ENCODE measurements at regions not wholly inside any gene's neighbourhood (a gene's known extent, or its start where the extent isn't known, plus 50 kb on each side); places are given as distances from the start of the nearest gene placed in this dataset.

DNA sequence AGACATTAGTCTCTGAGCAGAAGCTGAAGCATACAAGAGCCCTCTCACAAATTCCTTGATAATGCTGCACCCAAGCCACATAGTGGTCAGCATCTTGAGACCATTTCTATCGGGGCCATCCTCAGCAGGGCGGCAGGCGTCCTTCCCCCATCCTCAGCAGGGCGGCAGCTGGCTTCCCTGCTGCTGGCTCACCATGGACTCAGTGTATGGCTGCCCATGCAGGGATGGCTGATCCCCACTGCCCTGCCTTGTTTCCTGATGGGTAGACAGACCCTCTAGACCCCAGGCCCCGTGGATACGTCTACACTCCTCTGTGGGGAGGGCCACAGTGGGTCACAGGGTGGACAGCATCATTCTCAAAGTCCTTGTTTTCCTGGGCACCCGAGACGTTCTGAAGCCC lies 406.8 kb downstream of the TCERG1L start:
- no peak for DNase-seq (ENCODE audit: extremely low read depth, insufficient read length)
- TF ChIP-seq CTCF (IDR thresholded peaks at IDR 0.05; ENCODE audit: insufficient read depth, low read length, poor library complexity, severe bottlenecking) = no peak
- Histone ChIP-seq H3K27me3 (replicated peaks; ENCODE audit: control insufficient read depth, insufficient read depth, low read length) (no peaks in the 10 kb centered on the region), H3K36me3 (ENCODE audit: control insufficient read depth, insufficient read depth, low read length) (no peaks in the 10 kb centered on the region), H3K4me3 (replicated peaks; ENCODE audit: low read depth, low read length) (no peak overlapping the region)

GRCh38 chr10:130905386-130905785 lies 406.1 kb downstream of the TCERG1L start:
- DNase-seq (ENCODE audit: extremely low read depth, insufficient read length) = no peak
- Histone ChIP-seq H3K4me3 (replicated peaks; ENCODE audit: low read depth, low read length) (no peak overlapping the region), H3K27me3 (replicated peaks; ENCODE audit: control insufficient read depth, insufficient read depth, low read length) (no peaks in the 10 kb centered on the region), H3K36me3 (ENCODE audit: control insufficient read depth, insufficient read depth, low read length) (no peaks in the 10 kb centered on the region)
- no peak for TF ChIP-seq CTCF (IDR thresholded peaks at IDR 0.05; ENCODE audit: insufficient read depth, low read length, poor library complexity, severe bottlenecking)

DNA sequence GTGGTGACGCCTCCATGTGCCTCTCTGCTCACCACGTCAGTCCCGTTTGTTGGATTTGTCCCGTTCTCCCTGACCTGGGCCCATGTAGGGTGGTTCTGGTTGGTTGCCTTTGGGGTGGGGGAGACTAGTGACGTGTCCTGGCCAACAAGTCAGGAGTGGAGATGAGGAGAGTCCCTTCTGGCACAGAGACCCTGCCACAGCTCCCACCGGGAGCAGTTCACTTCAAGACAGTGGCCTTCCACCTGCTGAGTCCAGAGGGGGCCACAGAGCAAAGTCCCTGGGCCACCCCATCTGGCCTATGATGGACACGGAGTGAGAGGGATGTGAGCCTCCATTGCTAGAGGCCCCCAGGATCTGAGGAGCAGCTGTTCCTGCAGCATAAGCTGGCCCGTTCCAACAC lies 405.6 kb downstream of the TCERG1L start:
- no peaks in the 10 kb centered on the region for H3K36me3 ChIP-seq (ENCODE audit: control insufficient read depth, insufficient read depth, low read length)
- no peak for DNase-seq (ENCODE audit: extremely low read depth, insufficient read length)
- H3K4me3 ChIP-seq (replicated peaks; ENCODE audit: low read depth, low read length) = no peak overlapping the region
- H3K27me3 ChIP-seq (replicated peaks; ENCODE audit: control insufficient read depth, insufficient read depth, low read length) = no peaks in the 10 kb centered on the region
- TF ChIP-seq CTCF (IDR thresholded peaks at IDR 0.05; ENCODE audit: insufficient read depth, low read length, poor library complexity, severe bottlenecking) = no peak

DNA sequence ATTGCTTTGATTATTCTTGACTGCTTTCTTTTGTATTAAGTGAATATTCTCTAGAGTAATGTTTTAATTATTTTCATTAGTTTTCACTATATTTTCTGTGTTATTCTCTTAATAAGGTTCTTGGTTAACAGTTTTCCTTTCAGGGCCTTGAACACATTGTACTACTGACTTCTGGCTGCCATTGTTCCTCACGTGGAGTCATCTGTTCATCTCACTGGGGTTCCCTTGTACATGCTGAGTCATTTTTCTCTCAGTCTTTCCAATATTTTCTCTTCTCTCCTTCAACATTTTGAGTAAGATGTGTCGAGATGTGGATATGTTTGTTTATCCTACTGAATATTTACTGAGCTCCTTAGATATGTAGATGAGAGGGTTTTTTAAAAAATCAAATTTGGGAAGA lies 400.7 kb downstream of the TCERG1L start:
- no peak overlapping the region for H3K4me3 ChIP-seq (replicated peaks; ENCODE audit: low read depth, low read length)
- no peak for DNase-seq (ENCODE audit: extremely low read depth, insufficient read length)
- no peak for TF ChIP-seq CTCF (IDR thresholded peaks at IDR 0.05; ENCODE audit: insufficient read depth, low read length, poor library complexity, severe bottlenecking)
- no peaks in the 10 kb centered on the region for H3K27me3 ChIP-seq (replicated peaks; ENCODE audit: control insufficient read depth, insufficient read depth, low read length)
- no peaks in the 10 kb centered on the region for H3K36me3 ChIP-seq (ENCODE audit: control insufficient read depth, insufficient read depth, low read length)

- H3K36me3 ChIP-seq (ENCODE audit: control insufficient read depth, insufficient read depth, low read length) = no peaks in the 10 kb centered on the region
- no peak for TF ChIP-seq CTCF (IDR thresholded peaks at IDR 0.05; ENCODE audit: insufficient read depth, low read length, poor library complexity, severe bottlenecking)
Observed at GRCh38 chr10:130913844-130914243, 397.7 kb downstream of the TCERG1L start.

DNA sequence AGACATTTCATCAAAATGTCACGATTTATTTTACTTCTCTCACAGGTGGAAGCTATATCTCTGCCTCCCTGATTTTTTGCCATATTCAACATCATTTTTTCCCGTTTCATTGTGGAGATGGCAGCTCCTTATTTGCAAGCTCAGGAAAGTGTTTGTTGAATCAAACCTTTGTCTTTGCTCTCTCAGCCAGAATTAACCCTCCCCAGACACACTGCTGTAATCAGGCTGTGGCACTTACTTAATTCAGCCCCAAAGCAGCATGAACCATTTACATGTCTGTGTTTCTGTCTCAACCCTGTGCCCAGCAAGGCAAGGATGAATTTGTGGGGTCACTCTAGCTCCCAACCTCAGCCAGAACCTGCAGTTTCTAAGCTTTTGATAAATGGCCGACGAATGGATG lies 397.2 kb downstream of the TCERG1L start:
- no peak for TF ChIP-seq CTCF (IDR thresholded peaks at IDR 0.05; ENCODE audit: insufficient read depth, low read length, poor library complexity, severe bottlenecking)
- Histone ChIP-seq H3K27me3 (replicated peaks; ENCODE audit: control insufficient read depth, insufficient read depth, low read length) (no peaks in the 10 kb centered on the region), H3K4me3 (replicated peaks; ENCODE audit: low read depth, low read length) (no peak overlapping the region), H3K36me3 (ENCODE audit: control insufficient read depth, insufficient read depth, low read length) (no peaks in the 10 kb centered on the region)
- DNase-seq (ENCODE audit: extremely low read depth, insufficient read length) = no peak

More at GRCh38 chr10:130913844-130914243, 397.7 kb downstream of the TCERG1L start:
- Histone ChIP-seq H3K27me3 (replicated peaks; ENCODE audit: control insufficient read depth, insufficient read depth, low read length) (no peaks in the 10 kb centered on the region), H3K4me3 (replicated peaks; ENCODE audit: low read depth, low read length) (no peak overlapping the region)
- no peak for DNase-seq (ENCODE audit: extremely low read depth, insufficient read length)
